GM12865 (cell line): ENCODE measurements at regions not wholly inside any gene's neighbourhood (a gene's known extent, or its start where the extent isn't known, plus 50 kb on each side); places are given as distances from the start of the nearest gene placed in this dataset.

Experiments used
- DNase-seq: peaks from one replicate; pipeline ENCODE4 v3.0.0; 2010; ENCODE audit warnings: low read depth
- H3K4me3 ChIP-seq: 2 replicates; pipeline ENCODE4 v1.5.1; 2011; ENCODE audit warnings: mild to moderate bottlenecking, low read depth, low read length, control low read depth
- CTCF ChIP-seq: IDR thresholded peaks from 2 replicates; pipeline ENCODE4 v1.5.1; 2011; ENCODE audit warnings: low read length, control low read depth, low read depth, inconsistent platforms; ENCODE audit not compliant: insufficient read depth; ENCODE audit errors: missing control alignments

GRCh38 chr3:82011336-82011735 lies 249.9 kb upstream of the GBE1 start:
- no peak overlapping the region for H3K4me3 ChIP-seq
- TF ChIP-seq CTCF = no peak
- DNase-seq = no peak

DNA sequence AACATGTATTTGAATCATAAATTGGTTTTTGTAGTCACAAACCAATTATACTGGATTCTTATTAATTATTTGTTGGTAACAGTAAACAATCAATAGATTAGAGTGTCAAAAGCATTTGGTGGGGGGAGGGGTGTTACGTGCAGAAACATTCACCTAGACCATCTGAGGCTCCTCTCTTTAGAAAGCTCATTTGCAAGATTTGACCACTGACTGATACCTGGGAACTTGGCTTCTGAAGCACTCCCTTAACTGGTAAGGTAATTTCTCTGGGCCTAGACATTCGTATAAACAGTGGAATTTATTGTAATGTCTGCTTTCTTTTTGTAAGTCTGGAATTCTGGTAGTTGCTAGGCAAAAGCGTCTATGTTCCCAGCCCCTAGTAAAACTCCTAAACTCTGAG lies 243.8 kb upstream of the GBE1 start:
- no peak for DNase-seq
- no peak for TF ChIP-seq CTCF
- no peak overlapping the region for H3K4me3 ChIP-seq

DNA sequence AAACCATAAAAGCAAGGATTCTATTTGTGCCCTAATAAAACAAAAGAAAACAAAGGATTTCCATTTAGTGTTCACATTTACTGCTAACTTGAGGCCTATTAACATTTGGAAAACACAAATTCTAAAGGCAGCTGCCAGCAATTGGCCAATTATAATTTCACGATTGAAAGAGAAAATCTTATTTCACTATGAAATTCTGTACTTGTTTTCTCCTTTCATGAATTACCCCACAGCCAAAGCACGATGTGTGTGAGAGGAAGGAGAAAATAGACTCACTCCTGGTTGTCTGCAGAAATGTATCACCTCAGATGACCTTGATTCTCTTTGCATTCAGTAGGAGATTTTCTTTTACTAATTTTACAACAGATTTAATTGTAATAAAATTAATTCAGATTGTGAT lies 242.8 kb upstream of the GBE1 start:
- no peak for DNase-seq
- no peak for TF ChIP-seq CTCF
- H3K4me3 ChIP-seq = no peak overlapping the region

DNA sequence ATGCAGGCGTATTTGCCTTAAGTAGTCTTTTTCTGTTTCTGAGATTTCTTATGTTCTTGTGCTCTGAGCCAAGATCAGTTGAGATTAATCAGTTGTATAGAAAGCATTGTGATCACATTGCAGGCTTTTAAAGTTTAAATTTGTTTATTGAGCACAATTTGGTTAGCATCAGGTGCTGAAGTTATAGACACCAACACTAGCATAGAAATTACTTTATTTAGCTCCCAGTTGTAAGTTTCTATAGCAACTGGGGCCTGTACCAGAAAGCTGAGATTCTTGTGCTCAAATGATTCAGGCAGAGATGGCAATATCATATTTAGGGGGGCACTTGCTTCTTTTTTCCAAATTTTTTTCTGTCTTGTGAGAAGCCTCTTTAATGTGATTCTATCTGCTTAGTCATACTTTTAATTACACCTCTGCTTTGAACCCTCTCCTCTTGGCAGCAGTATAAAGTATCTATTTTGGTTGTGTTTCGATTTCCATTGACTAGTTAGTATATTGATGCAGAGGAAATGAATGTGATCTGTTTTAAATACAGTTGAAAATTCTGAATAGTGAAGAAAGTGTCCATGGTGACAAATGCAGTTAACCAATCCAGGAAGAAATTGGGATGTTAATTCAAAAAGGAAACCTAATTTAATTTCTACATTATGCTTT lies 241.7 kb upstream of the GBE1 start:
- DNase-seq = no peak
- no peak overlapping the region for H3K4me3 ChIP-seq
- TF ChIP-seq CTCF = no peak

DNA sequence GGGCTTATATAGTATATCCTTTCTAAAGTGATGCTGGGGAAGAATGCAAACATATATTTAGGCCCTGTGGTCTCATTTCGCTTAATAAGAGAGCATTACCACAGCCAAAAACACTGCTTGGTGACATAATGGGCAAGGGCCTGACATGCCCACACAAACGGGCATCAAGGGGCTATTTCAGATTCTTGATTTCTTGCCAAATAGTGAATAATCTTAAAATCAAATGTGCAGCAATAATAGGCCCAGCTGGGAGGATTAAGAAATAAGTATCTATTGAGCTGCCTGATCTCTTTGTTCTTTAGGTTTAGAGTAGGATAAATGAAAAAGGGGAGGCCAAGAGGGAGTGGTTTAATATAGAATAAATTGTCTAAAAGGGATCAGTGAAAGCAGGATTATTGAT lies 241.0 kb upstream of the GBE1 start:
- TF ChIP-seq CTCF = no peak
- no peak for DNase-seq
- H3K4me3 ChIP-seq = no peak overlapping the region

GRCh38 chr3:82001276-82001923 lies 240.0 kb upstream of the GBE1 start:
- no peak overlapping the region for H3K4me3 ChIP-seq
- no peak for TF ChIP-seq CTCF
- no peak for DNase-seq

DNA sequence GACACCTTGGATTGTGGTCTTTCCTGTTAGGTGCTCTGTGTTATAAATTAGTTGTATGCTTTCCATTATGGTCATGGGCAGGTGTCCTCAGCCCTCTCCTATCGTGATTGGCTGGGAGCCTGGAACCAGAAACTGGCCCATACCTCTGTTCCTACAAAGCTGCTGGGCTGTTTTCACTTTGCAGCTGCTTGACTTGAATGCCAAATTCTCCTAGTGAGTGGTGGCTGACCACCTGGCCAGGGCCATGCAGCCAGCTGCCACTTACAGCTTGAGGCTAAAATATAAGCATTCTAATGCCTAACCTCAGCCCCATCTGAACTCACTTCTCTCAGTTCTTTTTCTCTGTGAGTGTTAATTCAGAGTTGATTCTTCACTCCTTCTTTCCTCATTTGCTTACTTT lies 239.3 kb upstream of the GBE1 start:
- no peak for TF ChIP-seq CTCF
- H3K4me3 ChIP-seq = no peak overlapping the region
- DNase-seq = peak; percentile 42
